OCI-LY7 (cell line): ENCODE measurements at regions not wholly inside any gene's neighbourhood (a gene's known extent, or its start where the extent isn't known, plus 50 kb on each side); places are given as distances from the start of the nearest gene placed in this dataset.

Source experiments
- BruUV-seq: library from RNA; stranded (reverse); fragments of 400-500 nt; replicated peaks from 2 replicates; lab custom pipeline; 2021; lab: Mats Ljungman, UMichigan
- CTCF ChIA-PET: fragments of 300-600 bp; sonication (Branson Sonifier 250); formaldehyde crosslinking; loops from one replicate; lab custom pipeline; 2022; ENCODE audit warnings: antibody characterized with exemption; ENCODE audit not compliant: unreplicated experiment; lab: Charles Lee
- POLR2A ChIA-PET: fragments of 300-600 bp; sonication (Branson Sonifier 250); formaldehyde crosslinking; loops from one replicate; lab custom pipeline; 2022; ENCODE audit warnings: antibody characterized with exemption; lab: Charles Lee
- DNase-seq: peaks from one replicate; pipeline ENCODE4 v3.0.0-alpha.2; 2015; ENCODE audit warnings: low spot score
- H2AFZ ChIP-seq: fragments of 200-600 bp; sonication (generic), shearing (Covaris generic); 2 replicates; pipeline ENCODE4 v1.6.1; 2014; ENCODE audit warnings: mild to moderate bottlenecking, antibody characterized with exemption, low read length, moderate library complexity
- H3K27ac ChIP-seq: fragments of 200-600 bp; sonication (generic); 2 replicates; pipeline ENCODE4 v1.5.1; 2014; ENCODE audit warnings: mixed run types, low read depth, mild to moderate bottlenecking, moderate library complexity, low read length, inconsistent platforms; ENCODE audit not compliant: poor library complexity, severe bottlenecking
- H3K36me3 ChIP-seq: fragments of 200-600 bp; sonication (generic); 2 replicates; pipeline ENCODE4 v1.6.1; 2014; ENCODE audit warnings: mild to moderate bottlenecking, antibody characterized with exemption, low read length, moderate library complexity, mixed read lengths; ENCODE audit not compliant: insufficient read depth
- H3K4me1 ChIP-seq: fragments of 200-600 bp; sonication (generic); 2 replicates; pipeline ENCODE4 v1.5.1; 2014; ENCODE audit warnings: mild to moderate bottlenecking, low read length; ENCODE audit not compliant: insufficient read depth, poor library complexity, severe bottlenecking
- H3K4me2 ChIP-seq: fragments of 200-600 bp; sonication (generic); 2 replicates; pipeline ENCODE4 v1.6.1; 2014; ENCODE audit warnings: mild to moderate bottlenecking, low read length
- H3K4me3 ChIP-seq: fragments of 200-600 bp; sonication (generic); 2 replicates; pipeline ENCODE4 v1.5.1; 2014; ENCODE audit warnings: mild to moderate bottlenecking, low read depth, low read length; ENCODE audit not compliant: poor library complexity, severe bottlenecking
- H3K79me2 ChIP-seq: fragments of 200-600 bp; sonication (generic); 2 replicates; pipeline ENCODE4 v1.6.1; 2016; ENCODE audit warnings: low read depth, mild to moderate bottlenecking, low read length, moderate library complexity, mixed read lengths; ENCODE audit not compliant: insufficient read depth
- H3K9me2 ChIP-seq: fragments of 200-600 bp; sonication (generic); 2 replicates; pipeline ENCODE4 v1.6.1; 2016; ENCODE audit warnings: mild to moderate bottlenecking, low read length, mixed read lengths; ENCODE audit not compliant: insufficient read depth
- H3K9me3 ChIP-seq: fragments of 200-600 bp; sonication (generic); 2 replicates; pipeline ENCODE4 v1.6.1; 2014; ENCODE audit warnings: mild to moderate bottlenecking, mixed run types, low read length, mixed read lengths
- H4K20me1 ChIP-seq: fragments of 200-600 bp; sonication (generic); 2 replicates; pipeline ENCODE4 v1.6.1; 2014; ENCODE audit warnings: mild to moderate bottlenecking, antibody characterized with exemption, low read length, moderate library complexity, mixed read lengths; ENCODE audit not compliant: insufficient read depth
- CTCF ChIP-seq: fragments of 200-600 bp; sonication (generic); conservative IDR thresholded peaks from 2 replicates; pipeline ENCODE4 v1.5.1; 2014; ENCODE audit warnings: mild to moderate bottlenecking, antibody characterized with exemption, low read length, moderate library complexity, mixed read lengths
- EZH2phosphoT487 ChIP-seq: fragments of 200-600 bp; sonication (generic); IDR thresholded peaks from 2 replicates; pipeline ENCODE4 v1.6.1; 2018; ENCODE audit warnings: low read depth, borderline replicate concordance, mild to moderate bottlenecking, mixed run types, antibody characterized with exemption, low read length, moderate library complexity, mixed read lengths
- intact Hi-C: fragments of 100-400 bp; cut with micrococcal nuclease; formaldehyde crosslinking; loops from one replicate; pipeline ENCODE4 v1.10.0; 2022; ENCODE audit not compliant: unreplicated experiment

- BruUV-seq, result no TSS peak
- intact Hi-C loops, result loop anchor here (2.0 kb wide), 1 partner anchor 84 kb away; no protein-coding TSS in a partner anchor
Observed at GRCh38 chr3:56994391-56994790, 66.1 kb upstream of the SPATA12 start.

DNA sequence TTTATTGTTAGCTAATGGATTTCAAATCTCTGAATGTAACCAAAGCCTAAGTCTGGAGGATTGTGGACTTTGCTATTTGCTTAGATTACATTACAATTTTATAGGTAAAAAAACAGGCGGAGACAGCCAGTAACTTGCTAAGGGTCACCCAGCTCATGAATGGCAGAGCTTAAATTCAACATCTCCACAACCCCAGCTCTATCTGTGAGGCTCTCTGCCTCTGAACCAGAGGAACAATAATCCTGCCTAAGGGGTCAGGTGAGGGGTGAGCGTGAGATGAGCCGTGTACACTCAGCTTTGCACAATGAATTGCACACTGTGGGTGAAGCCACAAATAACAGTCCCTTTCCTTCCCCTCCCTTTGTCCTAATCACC is 69.8 kb upstream of the SPATA12 start:
- Histone ChIP-seq H3K36me3 (no peaks in the 10 kb centered on the region), H3K9me3 (no peaks in the 10 kb centered on the region), H3K4me2 (no peak overlapping the region), H3K4me1 (peaks cover 45% of the 10 kb centered on the region), H3K79me2 (no peaks in the 10 kb centered on the region), H3K27ac (no peak overlapping the region), H2AFZ (no peak overlapping the region), H3K4me3 (no peak overlapping the region), H4K20me1 (no peaks in the 10 kb centered on the region), H3K9me2 (no peaks in the 10 kb centered on the region)
- ChIA-PET CTCF (no interaction called here), POLR2A (interaction anchor here (0.8 to 1.6 kb wide), 2 partner anchors 74 to 192 kb away, joined by 3 to 5 read pairs; no protein-coding TSS in a partner anchor)
- TF ChIP-seq CTCF (no peak), EZH2phosphoT487 (no peak)
- BruUV-seq, result no TSS peak
- intact Hi-C loops, result no loop called here
- no peak for DNase-seq

More at GRCh38 chr3:56994391-56994790, 66.1 kb upstream of the SPATA12 start:
- no peak for TF ChIP-seq CTCF
- no peaks in the 10 kb centered on the region for H3K79me2 ChIP-seq
- H3K4me2 ChIP-seq, result no peak overlapping the region
- no peaks in the 10 kb centered on the region for H3K9me3 ChIP-seq
- no peaks in the 10 kb centered on the region for H3K9me2 ChIP-seq
- H3K36me3 ChIP-seq, result no peaks in the 10 kb centered on the region
- H3K4me1 ChIP-seq, result peaks cover 17% of the 10 kb centered on the region
- H2AFZ ChIP-seq, result no peak overlapping the region
- ChIA-PET CTCF (no interaction called here), POLR2A (no interaction called here)
- no peak overlapping the region for H3K4me3 ChIP-seq
- no peak for DNase-seq
- H3K27ac ChIP-seq, result no peak overlapping the region
- no peaks in the 10 kb centered on the region for H4K20me1 ChIP-seq

DNA sequence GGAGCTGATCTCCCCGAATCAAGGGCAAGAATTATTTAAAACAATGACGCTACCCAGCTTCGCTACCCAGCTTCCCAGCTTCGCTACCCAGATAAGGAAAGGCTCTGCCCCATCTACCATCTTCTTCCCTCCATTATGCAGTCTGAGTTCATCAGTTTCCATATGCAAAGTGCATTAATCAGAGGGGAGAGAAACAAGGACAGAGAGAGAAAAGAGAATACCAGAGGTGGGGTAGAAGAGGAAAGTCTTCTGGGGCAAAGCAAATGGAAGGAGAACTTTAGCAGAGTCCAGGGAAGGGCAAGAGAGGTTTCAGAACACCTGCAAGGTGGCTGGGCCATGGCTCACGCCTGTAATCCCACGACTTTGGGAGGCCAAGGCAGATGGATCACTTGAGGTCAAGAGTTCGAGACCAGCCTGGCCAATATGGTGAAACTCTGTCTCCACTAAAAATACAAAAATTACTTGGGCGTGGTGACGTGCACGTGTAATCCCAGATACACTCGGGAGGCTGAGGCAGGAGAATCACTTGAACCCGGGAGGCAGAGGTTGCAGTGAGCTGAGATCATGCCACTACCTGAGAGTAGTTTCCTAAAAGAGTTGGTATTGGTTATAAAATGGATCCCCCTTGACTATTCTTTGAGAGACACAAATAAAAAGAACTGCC is 70.4 kb upstream of the SPATA12 start:
- no peak for DNase-seq
- no peak for TF ChIP-seq EZH2phosphoT487
- no peak for TF ChIP-seq CTCF
- intact Hi-C loops, result loop anchor here (1.0 to 2.0 kb wide), 3 partner anchors 73 to 288 kb away; no protein-coding TSS in a partner anchor
- Histone ChIP-seq H3K4me2 (no peak overlapping the region), H3K4me3 (no peak overlapping the region), H3K9me3 (no peaks in the 10 kb centered on the region), H2AFZ (no peak overlapping the region), H4K20me1 (no peaks in the 10 kb centered on the region), H3K4me1 (peaks cover 44% of the 10 kb centered on the region), H3K79me2 (no peaks in the 10 kb centered on the region), H3K27ac (no peak overlapping the region), H3K9me2 (no peaks in the 10 kb centered on the region), H3K36me3 (no peaks in the 10 kb centered on the region)
- ChIA-PET CTCF (interaction anchor here (1.6 to 1.8 kb wide), 2 partner anchors 65 to 192 kb away, joined by 4 to 6 read pairs; no protein-coding TSS in a partner anchor), POLR2A (interaction anchor here (0.6 to 1.6 kb wide), 4 partner anchors 18 to 192 kb away, joined by 3 to 5 read pairs (median 4); no protein-coding TSS in a partner anchor)
- no TSS peak for BruUV-seq
